ENCODE measurements at regions not wholly inside any gene's neighbourhood (a gene's known extent, or its start where the extent isn't known, plus 50 kb on each side); places are given as distances from the start of the nearest gene placed in this dataset.
"Not testable (repeated sequence)": the region's sequence is repeated elsewhere in the genome, so short reads cannot be mapped to it uniquely, and the experiment has no call there.

DNA sequence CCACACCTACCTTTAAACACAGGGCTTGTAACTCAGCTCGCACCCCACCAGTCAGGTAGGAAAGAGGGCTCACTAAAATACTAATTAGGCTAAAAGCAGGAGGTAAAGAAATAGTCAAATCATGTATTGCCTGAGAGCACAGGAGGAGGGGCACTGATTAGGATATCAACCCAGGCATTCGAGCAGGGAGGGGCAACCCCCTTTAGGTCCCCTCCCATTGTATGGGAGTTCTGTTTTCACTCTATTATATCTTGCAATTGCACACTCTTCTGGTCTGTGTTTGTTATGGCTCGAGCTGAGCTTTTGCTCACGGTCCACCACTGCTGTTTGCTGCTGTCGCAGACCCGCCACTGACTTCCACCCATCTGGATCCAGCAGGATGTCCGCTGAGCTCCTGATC is 657.2 kb downstream of the PRIM2 start (continued):
- TF ChIP-seq SOX13 (IDR thresholded peaks at IDR 0.05) (no peak), SOX13 (CRISPR knock-in tag; conservative IDR thresholded peaks at IDR 0.05 in 1 of 2, IDR thresholded peaks at IDR 0.05 in 1 of 2) (no peak), ZHX1 (CRISPR knock-in tag; IDR thresholded peaks at IDR 0.05; ENCODE audit: low read depth) (no peak), PREB (CRISPR knock-in tag; IDR thresholded peaks at IDR 0.05) (no peak), SNAPC2 (CRISPR knock-in tag; IDR thresholded peaks at IDR 0.05) (no peak), ZNF160 (CRISPR knock-in tag; IDR thresholded peaks at IDR 0.05) (no peak)
- TF ChIP-seq, protein P1, sequence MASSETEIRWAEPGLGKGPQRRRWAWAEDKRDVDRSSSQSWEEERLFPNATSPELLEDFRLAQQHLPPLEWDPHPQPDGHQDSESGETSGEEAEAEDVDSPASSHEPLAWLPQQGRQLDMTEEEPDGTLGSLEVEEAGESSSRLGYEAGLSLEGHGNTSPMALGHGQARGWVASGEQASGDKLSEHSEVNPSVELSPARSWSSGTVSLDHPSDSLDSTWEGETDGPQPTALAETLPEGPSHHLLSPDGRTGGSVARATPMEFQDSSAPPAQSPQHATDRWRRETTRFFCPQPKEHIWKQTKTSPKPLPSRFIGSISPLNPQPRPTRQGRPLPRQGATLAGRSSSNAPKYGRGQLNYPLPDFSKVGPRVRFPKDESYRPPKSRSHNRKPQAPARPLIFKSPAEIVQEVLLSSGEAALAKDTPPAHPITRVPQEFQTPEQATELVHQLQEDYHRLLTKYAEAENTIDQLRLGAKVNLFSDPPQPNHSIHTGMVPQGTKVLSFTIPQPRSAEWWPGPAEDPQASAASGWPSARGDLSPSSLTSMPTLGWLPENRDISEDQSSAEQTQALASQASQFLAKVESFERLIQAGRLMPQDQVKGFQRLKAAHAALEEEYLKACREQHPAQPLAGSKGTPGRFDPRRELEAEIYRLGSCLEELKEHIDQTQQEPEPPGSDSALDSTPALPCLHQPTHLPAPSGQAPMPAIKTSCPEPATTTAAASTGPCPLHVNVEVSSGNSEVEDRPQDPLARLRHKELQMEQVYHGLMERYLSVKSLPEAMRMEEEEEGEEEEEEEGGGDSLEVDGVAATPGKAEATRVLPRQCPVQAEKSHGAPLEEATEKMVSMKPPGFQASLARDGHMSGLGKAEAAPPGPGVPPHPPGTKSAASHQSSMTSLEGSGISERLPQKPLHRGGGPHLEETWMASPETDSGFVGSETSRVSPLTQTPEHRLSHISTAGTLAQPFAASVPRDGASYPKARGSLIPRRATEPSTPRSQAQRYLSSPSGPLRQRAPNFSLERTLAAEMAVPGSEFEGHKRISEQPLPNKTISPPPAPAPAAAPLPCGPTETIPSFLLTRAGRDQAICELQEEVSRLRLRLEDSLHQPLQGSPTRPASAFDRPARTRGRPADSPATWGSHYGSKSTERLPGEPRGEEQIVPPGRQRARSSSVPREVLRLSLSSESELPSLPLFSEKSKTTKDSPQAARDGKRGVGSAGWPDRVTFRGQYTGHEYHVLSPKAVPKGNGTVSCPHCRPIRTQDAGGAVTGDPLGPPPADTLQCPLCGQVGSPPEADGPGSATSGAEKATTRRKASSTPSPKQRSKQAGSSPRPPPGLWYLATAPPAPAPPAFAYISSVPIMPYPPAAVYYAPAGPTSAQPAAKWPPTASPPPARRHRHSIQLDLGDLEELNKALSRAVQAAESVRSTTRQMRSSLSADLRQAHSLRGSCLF (CRISPR knock-in tag; IDR thresholded peaks at IDR 0.05; ENCODE audit: borderline replicate concordance): no peak

DNA sequence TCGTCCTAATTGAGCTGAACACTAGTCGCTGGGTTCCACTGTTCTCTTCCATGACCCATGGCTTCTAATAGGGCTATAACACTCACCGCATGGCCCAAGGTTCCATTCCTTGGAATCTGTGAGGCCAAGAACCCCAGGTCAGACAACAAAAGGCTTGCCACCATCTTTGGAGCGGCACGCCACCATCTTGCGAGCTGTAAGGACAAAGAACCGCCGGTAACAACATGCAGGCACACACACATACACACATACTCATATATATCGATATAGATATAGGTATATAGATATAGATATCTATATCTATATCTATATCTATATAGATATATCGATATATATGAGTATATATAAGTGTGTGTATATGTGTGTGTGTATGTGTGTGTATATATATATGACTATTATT is 657.7 kb downstream of the PRIM2 start:
- H2AFZ ChIP-seq (ENCODE audit: low read length); H3K27ac ChIP-seq (ENCODE audit: extremely low read length, insufficient read depth, low read length); H3K9ac ChIP-seq (ENCODE audit: insufficient read depth, low read depth, low read length); H4K20me1 ChIP-seq (ENCODE audit: insufficient read depth, low read length); in situ Hi-C loops (cut with HindIII; ENCODE audit: extremely low pct_ligation_motif_present, low pct_unique_long_range_greater_than_20kb); BruUV-seq (replicated peaks); H3K4me1 ChIP-seq (ENCODE audit: insufficient read depth, low read length); H3K9me3 ChIP-seq (ENCODE audit: low read length); CTCF ChIA-PET (ENCODE audit: low intra/inter-chr PET ratio, low total read pairs); H3K27me3 ChIP-seq (ENCODE audit: control insufficient read depth in 1 of 2, insufficient read depth in 2 of 2, low read length in 2 of 2); H3K4me3 ChIP-seq (replicated peaks in 1 of 3; ENCODE audit: insufficient read depth in 1 of 3, low read depth in 2 of 3, low read length in 3 of 3); POLR2A ChIA-PET; H3K4me2 ChIP-seq (ENCODE audit: low read depth, low read length); intact Hi-C loops (cut with micrococcal nuclease; ENCODE audit: unreplicated experiment); H3K79me2 ChIP-seq (ENCODE audit: insufficient read depth, low read length); DNase-seq (ENCODE audit: low spot score); H3K36me3 ChIP-seq (replicated peaks in 1 of 2; ENCODE audit: control insufficient read depth in 1 of 2, insufficient read depth in 2 of 2, low read length in 2 of 2); ATAC-seq; FAIRE-seq: not testable (repeated sequence)
- 74% methylated on average over 8 of the region's 10 CpGs for WGBS (ENCODE audit: low lambda C conversion rate)

DNA sequence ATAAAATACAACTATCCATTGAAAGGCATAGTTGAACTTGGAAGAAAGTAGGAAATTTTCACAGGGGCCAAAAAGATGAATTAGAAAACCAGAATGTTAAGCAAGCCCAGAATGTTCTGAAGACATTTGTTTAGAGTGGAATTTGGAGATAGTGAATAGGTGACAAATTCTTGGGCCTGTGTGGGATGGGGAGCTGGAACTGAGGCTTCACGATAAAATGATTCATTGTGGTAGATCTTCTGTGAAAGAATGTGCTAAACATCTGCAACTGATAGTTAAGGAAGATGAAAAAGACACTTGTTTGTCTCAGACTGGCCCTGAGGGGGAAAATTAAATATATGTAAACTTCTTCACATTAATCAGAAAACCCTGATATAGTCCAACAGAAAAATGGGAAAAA is 658.9 kb downstream of the PRIM2 start:
- WGBS (ENCODE audit: low lambda C conversion rate): 2% methylated on average over 1 of the region's 1 CpG
- intact Hi-C loops (cut with micrococcal nuclease; ENCODE audit: unreplicated experiment); H2AFZ ChIP-seq (ENCODE audit: low read length); DNase-seq (ENCODE audit: low spot score); H3K36me3 ChIP-seq (replicated peaks in 1 of 2; ENCODE audit: control insufficient read depth in 1 of 2, insufficient read depth in 2 of 2, low read length in 2 of 2); ATAC-seq; H3K27me3 ChIP-seq (ENCODE audit: control insufficient read depth in 1 of 2, insufficient read depth in 2 of 2, low read length in 2 of 2); H3K9ac ChIP-seq (ENCODE audit: insufficient read depth, low read depth, low read length); H3K9me3 ChIP-seq (ENCODE audit: low read length); CTCF ChIA-PET (ENCODE audit: low intra/inter-chr PET ratio, low total read pairs); H3K79me2 ChIP-seq (ENCODE audit: insufficient read depth, low read length); H3K27ac ChIP-seq (ENCODE audit: extremely low read length, insufficient read depth, low read length); H4K20me1 ChIP-seq (ENCODE audit: insufficient read depth, low read length); in situ Hi-C loops (cut with HindIII; ENCODE audit: extremely low pct_ligation_motif_present, low pct_unique_long_range_greater_than_20kb); H3K4me2 ChIP-seq (ENCODE audit: low read depth, low read length); POLR2A ChIA-PET; FAIRE-seq; H3K4me1 ChIP-seq (ENCODE audit: insufficient read depth, low read length); BruUV-seq (replicated peaks); H3K4me3 ChIP-seq (replicated peaks in 1 of 3; ENCODE audit: insufficient read depth in 1 of 3, low read depth in 2 of 3, low read length in 3 of 3): not testable (repeated sequence)

Measured in HepG2 (cell line).